Activated T-helper 1 cell treated with anti-CD3 and anti-CD28 coated beads, Interleukin-12 subunit alpha, Interleukin-12 subunit beta, Interleukin-2, Interleukin-4 antibody, amounts not matched to agents 30 ng/mL and 10 ng/mL and 1 ng/mL, durations not matched to agents 14 hours and 24 hours and 36 hours (primary cell): ENCODE measurements at regions not wholly inside any gene's neighbourhood (a gene's known extent, or its start where the extent isn't known, plus 50 kb on each side); places are given as distances from the start of the nearest gene placed in this dataset.
"Not testable (repeated sequence)": the region's sequence is repeated elsewhere in the genome, so short reads cannot be mapped to it uniquely, and the experiment has no call there.

Source experiments
- DNase-seq: peaks from one replicate; pipeline ENCODE4 v3.0.0; 2021; ENCODE audit warnings: low spot score
- H3K27ac Mint-ChIP-seq: one replicate; pipeline ENCODE4 v1.8.0; 2021; ENCODE audit warnings: mild to moderate bottlenecking, mixed read lengths
- H3K27me3 Mint-ChIP-seq: one replicate; pipeline ENCODE4 v1.8.0; 2022; ENCODE audit warnings: mild to moderate bottlenecking, moderate library complexity, mixed read lengths; ENCODE audit not compliant: insufficient read depth
- H3K36me3 Mint-ChIP-seq: one replicate; pipeline ENCODE4 v1.8.0; 2021; ENCODE audit warnings: low read depth, mixed read lengths
- H3K4me1 Mint-ChIP-seq: one replicate; pipeline ENCODE4 v1.8.0; 2021; ENCODE audit warnings: low read depth, mixed read lengths
- H3K4me3 Mint-ChIP-seq: one replicate; pipeline ENCODE4 v1.8.0; 2021; ENCODE audit warnings: mild to moderate bottlenecking, moderate library complexity, mixed read lengths
- H3K9me3 Mint-ChIP-seq: one replicate; pipeline ENCODE4 v1.8.0; 2021; ENCODE audit warnings: mixed read lengths
- intact Hi-C: fragments of 100-400 bp; cut with micrococcal nuclease; formaldehyde crosslinking; loops from one replicate; pipeline ENCODE4 v1.15.1; 2024

GRCh38 chr4:106551724-106552123 is 183.1 kb upstream of the GIMD1 start:
- no peaks in the 10 kb centered on the region for H3K4me1 Mint-ChIP-seq
- intact Hi-C loops = no loop called here
- no peaks in the 10 kb centered on the region for H3K36me3 Mint-ChIP-seq
- H3K27ac Mint-ChIP-seq = no peak overlapping the region
- H3K9me3 Mint-ChIP-seq = peaks cover 6% of the 10 kb centered on the region
- no peak overlapping the region for H3K4me3 Mint-ChIP-seq
- no peak for DNase-seq
- peaks cover 2% of the 10 kb centered on the region for H3K27me3 Mint-ChIP-seq

DNA sequence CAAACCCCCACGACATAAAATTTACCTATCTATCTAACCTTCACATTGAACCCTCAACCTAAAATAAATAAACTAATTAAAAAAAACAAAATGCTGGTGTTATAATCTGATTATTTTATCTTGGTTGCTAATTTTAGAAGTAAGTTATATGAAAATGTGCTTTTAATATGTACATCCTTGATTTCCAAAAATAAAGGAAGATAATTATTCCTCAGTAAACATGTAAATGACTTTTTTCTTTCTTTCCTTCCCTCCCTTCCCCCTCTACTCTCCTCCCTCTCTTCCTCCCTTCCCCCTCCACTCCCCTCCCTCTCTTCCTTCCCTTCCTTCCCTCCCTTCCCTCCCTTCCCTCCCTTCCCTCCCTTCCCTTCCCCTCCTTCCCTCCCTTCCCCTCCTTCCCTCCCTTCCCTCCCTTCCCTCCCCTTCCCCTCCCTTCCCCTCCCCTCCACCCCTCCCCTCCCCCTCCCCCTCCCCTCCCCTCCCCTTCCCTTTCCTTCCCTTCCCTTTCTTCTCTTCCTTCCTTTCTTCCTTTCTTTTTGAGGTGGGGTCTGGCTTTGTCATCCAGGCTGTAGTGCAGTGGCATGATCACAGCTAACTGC is 180.0 kb upstream of the GIMD1 start:
- H3K27ac Mint-ChIP-seq = no peak overlapping the region
- no peak overlapping the region for H3K4me3 Mint-ChIP-seq
- peaks cover 2% of the 10 kb centered on the region for H3K27me3 Mint-ChIP-seq
- intact Hi-C loops = no loop called here
- H3K9me3 Mint-ChIP-seq = peaks cover 6% of the 10 kb centered on the region
- DNase-seq = no peak
- no peaks in the 10 kb centered on the region for H3K36me3 Mint-ChIP-seq
- H3K4me1 Mint-ChIP-seq = no peaks in the 10 kb centered on the region

DNA sequence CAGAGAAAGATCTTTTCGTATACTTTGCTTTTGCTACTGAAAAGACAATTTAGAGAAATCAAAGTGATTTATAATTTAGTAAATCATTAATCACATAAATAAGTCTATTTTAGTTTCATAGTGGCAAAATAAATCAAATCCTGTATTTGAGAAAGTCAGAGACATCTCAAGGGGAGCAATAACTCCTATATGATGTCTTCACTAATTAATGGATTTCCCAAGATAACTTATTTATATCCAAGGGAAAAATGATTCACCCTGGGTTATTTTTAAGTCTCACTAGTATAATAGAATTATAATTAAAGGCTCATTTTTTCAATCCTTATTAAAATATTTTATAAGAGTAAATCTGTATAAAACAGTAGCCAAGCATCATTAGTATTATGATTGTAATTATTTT is 177.8 kb upstream of the GIMD1 start:
- no peak overlapping the region for H3K27ac Mint-ChIP-seq

DNA sequence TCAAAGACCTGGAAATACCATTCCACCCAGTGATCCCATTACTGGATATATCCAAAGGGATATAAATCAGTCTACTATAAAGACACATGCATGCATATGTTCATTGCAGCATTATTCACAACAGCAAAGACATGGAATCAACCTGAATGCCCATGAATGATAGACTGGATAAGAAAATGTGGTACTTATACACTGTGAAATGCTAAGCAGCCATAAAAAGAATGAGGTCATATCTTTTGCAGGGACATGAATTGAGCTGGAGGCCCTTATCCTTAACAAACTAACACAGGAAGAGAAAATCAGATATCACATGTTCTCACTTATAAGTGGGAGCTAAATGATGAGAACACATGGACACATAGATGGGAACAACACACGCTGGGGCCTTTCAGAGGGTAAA is 174.0 kb upstream of the GIMD1 start:
- H3K9me3 Mint-ChIP-seq, DNase-seq, H3K36me3 Mint-ChIP-seq, H3K27ac Mint-ChIP-seq, H3K4me1 Mint-ChIP-seq, intact Hi-C loops, H3K4me3 Mint-ChIP-seq, H3K27me3 Mint-ChIP-seq: not testable (repeated sequence)

More for the DNA sequence above, 177.8 kb upstream of the GIMD1 start:
- Mint-ChIP-seq H3K9me3 (peaks cover 2% of the 10 kb centered on the region), H3K4me1 (no peaks in the 10 kb centered on the region), H3K4me3 (no peak overlapping the region), H3K36me3 (no peaks in the 10 kb centered on the region), H3K27me3 (peaks cover 2% of the 10 kb centered on the region)
- intact Hi-C loops = no loop called here
- no peak for DNase-seq

DNA sequence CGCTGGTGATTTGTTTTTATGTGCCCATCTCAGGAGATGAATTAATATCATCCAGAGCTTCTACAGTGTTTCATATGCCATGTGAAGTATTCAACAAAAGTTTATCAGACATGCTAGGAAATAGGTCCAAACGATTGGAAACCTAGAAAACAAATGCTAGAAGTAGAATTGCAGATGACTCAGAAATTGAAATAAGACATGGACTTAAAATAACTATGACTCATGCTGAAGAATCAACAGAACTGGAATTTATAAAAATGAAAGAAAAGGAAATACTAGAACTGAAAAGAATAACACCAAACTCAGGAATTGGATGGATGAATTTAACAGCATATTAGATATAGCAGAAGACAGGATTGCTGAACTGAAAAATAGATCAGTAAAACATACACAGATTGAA is 172.7 kb upstream of the GIMD1 start:
- intact Hi-C loops = no loop called here
- no peak for DNase-seq
- H3K27me3 Mint-ChIP-seq = no peaks in the 10 kb centered on the region
- peaks cover 6% of the 10 kb centered on the region for H3K9me3 Mint-ChIP-seq
- no peak overlapping the region for H3K4me3 Mint-ChIP-seq
- no peak overlapping the region for H3K27ac Mint-ChIP-seq
- H3K36me3 Mint-ChIP-seq = no peaks in the 10 kb centered on the region
- no peaks in the 10 kb centered on the region for H3K4me1 Mint-ChIP-seq

GRCh38 chr4:106530821-106531220 is 162.2 kb upstream of the GIMD1 start:
- intact Hi-C loops = no loop called here
- no peaks in the 10 kb centered on the region for H3K9me3 Mint-ChIP-seq
- no peaks in the 10 kb centered on the region for H3K36me3 Mint-ChIP-seq
- no peak overlapping the region for H3K27ac Mint-ChIP-seq
- H3K4me1 Mint-ChIP-seq = no peaks in the 10 kb centered on the region
- no peak for DNase-seq
- no peaks in the 10 kb centered on the region for H3K27me3 Mint-ChIP-seq
- no peak overlapping the region for H3K4me3 Mint-ChIP-seq

DNA sequence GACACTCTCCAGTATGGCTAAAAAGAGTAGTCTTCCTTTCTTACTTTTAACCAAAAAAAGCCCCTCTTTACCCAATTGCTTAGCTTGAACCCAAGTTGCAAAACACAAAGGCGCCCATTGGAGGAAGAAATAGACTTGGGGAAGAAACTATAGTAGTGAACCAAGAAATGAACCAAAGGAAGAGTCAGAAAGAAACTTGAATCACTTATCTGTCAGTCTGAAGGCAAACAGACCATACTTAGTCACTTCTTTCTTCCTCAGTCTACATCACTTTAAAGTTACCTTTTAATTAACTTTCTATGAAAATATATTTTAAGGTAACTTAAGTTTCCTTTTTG is 161.4 kb upstream of the GIMD1 start:
- no peaks in the 10 kb centered on the region for H3K4me1 Mint-ChIP-seq
- no peaks in the 10 kb centered on the region for H3K9me3 Mint-ChIP-seq
- no peak overlapping the region for H3K4me3 Mint-ChIP-seq
- H3K36me3 Mint-ChIP-seq = no peaks in the 10 kb centered on the region
- DNase-seq = no peak
- no peaks in the 10 kb centered on the region for H3K27me3 Mint-ChIP-seq
- intact Hi-C loops = no loop called here
- H3K27ac Mint-ChIP-seq = no peak overlapping the region

DNA sequence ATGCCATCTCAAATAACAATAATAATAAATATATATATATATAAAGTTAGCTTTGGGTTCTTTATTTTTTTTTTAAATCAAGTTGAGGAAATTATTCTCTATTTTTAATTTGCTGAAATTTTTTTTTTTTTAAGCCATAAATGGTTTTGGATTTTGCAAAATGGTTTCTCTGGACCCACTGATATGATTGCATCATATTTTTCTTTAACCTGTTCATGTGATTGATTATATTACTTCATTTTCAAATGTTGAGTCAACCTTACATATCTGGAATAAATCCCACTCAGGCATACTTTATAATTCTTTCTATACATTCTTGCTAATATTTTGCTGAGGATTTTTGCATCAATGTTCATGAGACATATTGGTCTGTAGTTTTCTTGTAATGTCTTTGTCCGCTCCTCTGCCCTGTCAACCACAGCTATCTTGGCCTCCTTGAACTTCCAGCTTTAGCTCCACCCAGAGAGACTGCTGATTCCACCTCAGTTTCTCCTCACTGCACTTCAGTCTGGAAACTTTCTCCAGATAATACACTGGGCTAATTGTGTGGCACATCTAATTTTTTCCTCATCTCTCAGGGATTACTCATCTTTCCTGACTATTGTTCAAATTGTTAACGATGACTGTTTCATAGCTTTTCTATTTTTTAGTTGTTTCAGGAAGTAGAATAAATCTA is 160.9 kb upstream of the GIMD1 start:
- Mint-ChIP-seq H3K27me3 (no peaks in the 10 kb centered on the region), H3K4me3 (no peak overlapping the region), H3K4me1 (no peaks in the 10 kb centered on the region), H3K9me3 (no peaks in the 10 kb centered on the region), H3K36me3 (no peaks in the 10 kb centered on the region), H3K27ac (no peak overlapping the region)
- intact Hi-C loops = no loop called here
- no peak for DNase-seq

- no peak overlapping the region for H3K4me3 Mint-ChIP-seq
- H3K4me1 Mint-ChIP-seq = no peaks in the 10 kb centered on the region
- H3K9me3 Mint-ChIP-seq = no peaks in the 10 kb centered on the region
- no peak overlapping the region for H3K27ac Mint-ChIP-seq
- no peaks in the 10 kb centered on the region for H3K36me3 Mint-ChIP-seq
- no peak for DNase-seq
- intact Hi-C loops = no loop called here
- H3K27me3 Mint-ChIP-seq = no peaks in the 10 kb centered on the region
Measured at GRCh38 chr4:106527316-106527715, 158.7 kb upstream of the GIMD1 start.

DNA sequence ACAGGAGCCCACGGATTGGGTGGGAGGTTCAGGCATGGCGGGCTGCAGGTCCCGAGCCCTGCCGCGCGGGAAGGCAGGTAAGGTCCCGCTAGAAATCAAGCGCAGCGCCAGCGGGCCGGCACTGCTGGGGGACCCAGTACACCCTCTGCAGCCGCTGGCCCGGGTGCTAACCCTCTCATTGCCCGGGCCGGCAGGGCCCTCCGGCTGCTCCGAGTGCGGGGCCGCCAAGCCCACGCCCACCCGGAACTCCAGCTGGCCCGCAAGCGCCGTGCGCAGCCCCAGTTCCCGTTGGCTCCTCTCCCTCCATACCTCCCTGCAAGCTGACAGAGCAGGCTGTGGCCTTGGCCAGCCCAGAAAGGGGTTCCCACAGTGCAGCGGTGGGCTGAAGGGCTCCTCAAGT is 156.8 kb upstream of the GIMD1 start:
- DNase-seq, intact Hi-C loops, H3K4me1 Mint-ChIP-seq, H3K27ac Mint-ChIP-seq, H3K36me3 Mint-ChIP-seq, H3K9me3 Mint-ChIP-seq, H3K27me3 Mint-ChIP-seq, H3K4me3 Mint-ChIP-seq: not testable (repeated sequence)

DNA sequence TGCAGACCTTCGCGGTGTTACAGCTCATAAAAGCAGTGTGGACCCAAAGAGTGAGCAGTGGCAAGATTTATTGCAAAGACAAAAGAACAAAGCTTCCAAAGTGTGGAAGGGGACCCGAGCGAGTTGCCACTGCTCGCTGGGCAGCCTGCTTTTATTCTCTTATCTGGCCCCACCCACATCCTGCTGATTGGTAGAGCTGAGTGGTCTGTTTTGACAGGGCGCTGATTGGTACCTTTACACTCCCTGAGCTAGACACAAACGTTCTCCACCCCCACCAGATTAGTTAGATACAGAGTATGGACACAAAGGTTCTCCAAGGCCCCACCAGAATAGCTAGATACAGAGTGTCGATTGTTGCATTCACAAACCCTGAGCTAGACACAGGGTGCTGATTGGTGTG is 156.2 kb upstream of the GIMD1 start:
- H3K27me3 Mint-ChIP-seq, H3K27ac Mint-ChIP-seq, DNase-seq, H3K4me3 Mint-ChIP-seq, H3K36me3 Mint-ChIP-seq, intact Hi-C loops, H3K9me3 Mint-ChIP-seq, H3K4me1 Mint-ChIP-seq: not testable (repeated sequence)

- H3K4me1 Mint-ChIP-seq = no peaks in the 10 kb centered on the region
Measured at GRCh38 chr4:106522839-106523238, 154.3 kb upstream of the GIMD1 start.

GRCh38 chr4:106512706-106513105 is 144.1 kb upstream of the GIMD1 start:
- intact Hi-C loops = no loop called here

More at GRCh38 chr4:106522839-106523238, 154.3 kb upstream of the GIMD1 start:
- peaks cover 3% of the 10 kb centered on the region for H3K27me3 Mint-ChIP-seq
- no peak overlapping the region for H3K27ac Mint-ChIP-seq
- H3K4me3 Mint-ChIP-seq = no peak overlapping the region
- DNase-seq = no peak
- H3K36me3 Mint-ChIP-seq = no peaks in the 10 kb centered on the region
- intact Hi-C loops = no loop called here
- no peaks in the 10 kb centered on the region for H3K9me3 Mint-ChIP-seq

DNA sequence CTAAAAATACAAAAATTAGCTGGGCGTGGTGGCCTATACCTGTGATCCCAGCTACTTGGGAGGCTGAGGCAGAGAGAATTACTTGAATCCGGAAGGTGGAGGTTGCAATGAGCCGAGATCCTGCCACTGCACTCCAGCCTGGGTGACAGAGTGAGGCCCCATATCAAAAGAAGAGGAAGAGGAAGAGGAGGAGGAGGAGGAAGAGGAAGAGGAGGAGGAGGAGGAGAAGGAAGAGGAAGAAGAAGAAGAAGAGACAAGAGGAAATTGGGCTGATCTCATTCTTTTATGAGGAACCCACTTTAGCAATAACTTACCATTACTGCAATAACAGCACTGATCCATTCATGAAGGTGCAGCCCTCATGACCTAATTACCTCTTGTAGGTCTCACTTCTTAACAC is 138.9 kb upstream of the GIMD1 start:
- Mint-ChIP-seq H3K9me3 (no peaks in the 10 kb centered on the region), H3K27me3 (peaks cover 2% of the 10 kb centered on the region)
- no peak for DNase-seq

More at GRCh38 chr4:106512706-106513105, 144.1 kb upstream of the GIMD1 start:
- no peaks in the 10 kb centered on the region for H3K36me3 Mint-ChIP-seq
- H3K4me3 Mint-ChIP-seq = no peak overlapping the region
- H3K4me1 Mint-ChIP-seq = no peaks in the 10 kb centered on the region
- H3K27me3 Mint-ChIP-seq = peaks cover 2% of the 10 kb centered on the region
- H3K27ac Mint-ChIP-seq = no peak overlapping the region
- DNase-seq = no peak
- H3K9me3 Mint-ChIP-seq = no peaks in the 10 kb centered on the region

More for the DNA sequence above, 138.9 kb upstream of the GIMD1 start:
- Mint-ChIP-seq H3K4me1 (no peaks in the 10 kb centered on the region), H3K27ac (no peak overlapping the region), H3K4me3 (no peak overlapping the region), H3K36me3 (no peaks in the 10 kb centered on the region)
- intact Hi-C loops = no loop called here
